Aorta (tissue), 5 donors: ENCODE measurements at regions not wholly inside any gene's neighbourhood (a gene's known extent, or its start where the extent isn't known, plus 50 kb on each side); places are given as distances from the start of the nearest gene placed in this dataset.

Experiments
- ATAC-seq: fragments of 200-7000 bp; cut with Tn5 transposase; one replicate; pipeline ENCODE4 v1.9.1; 2022; ENCODE audit warnings: moderate library complexity; ENCODE audit not compliant: low FRiP score
- DNase-seq, 2 donors: peaks; one replicate each; pipeline ENCODE4 v3.0.0-alpha.2; 2020
- H3K27ac ChIP-seq, 2 donors: one replicate each; pipeline ENCODE4 v1.5.1; 2013; ENCODE audit warnings: low read length in 2 of 2, mild to moderate bottlenecking in 2 of 2, moderate library complexity in 2 of 2, control low read depth in 1 of 2, inconsistent platforms in 1 of 2, low read depth in 1 of 2
- H3K27me3 ChIP-seq, 2 donors: one replicate each; pipeline ENCODE4 v1.6.1; 2013; ENCODE audit warnings: control low read depth in 1 of 2, low read length in 1 of 2, mild to moderate bottlenecking in 1 of 2, moderate library complexity in 1 of 2; ENCODE audit not compliant: insufficient read depth in 2 of 2, control insufficient read depth in 1 of 2
- H3K36me3 ChIP-seq, 2 donors: one replicate each; pipeline ENCODE4 v1.6.1; 2013; ENCODE audit warnings: control low read depth in 1 of 2, low read length in 1 of 2, mild to moderate bottlenecking in 1 of 2; ENCODE audit not compliant: insufficient read depth in 2 of 2, control insufficient read depth in 1 of 2
- H3K4me1 ChIP-seq, 2 donors: one replicate each; pipeline ENCODE4 v1.6.1; 2013; ENCODE audit warnings: low read length in 2 of 2, control low read depth in 1 of 2, mild to moderate bottlenecking in 1 of 2, moderate library complexity in 1 of 2; ENCODE audit not compliant: insufficient read depth in 2 of 2, control insufficient read depth in 1 of 2
- H3K4me3 ChIP-seq, 2 donors: one replicate each; pipeline ENCODE4 v1.5.1; 2013; ENCODE audit warnings: low read length in 2 of 2, control low read depth in 1 of 2, mild to moderate bottlenecking in 1 of 2
- H3K9me3 ChIP-seq: one replicate; pipeline ENCODE4 v1.6.1; 2013; ENCODE audit warnings: mild to moderate bottlenecking, low read length; ENCODE audit not compliant: control insufficient read depth
- WGBS, 2 donors: extraction: QIAGEN DNeasy Blood & Tissue Kit; methylation state at CpG; one replicate each; pipeline ENCODE4 v1.1.7; 2013; 5-methylcytosine and 5-hydroxymethylcytosine counted together
- intact Hi-C, 2 donors: fragments of 100-400 bp; cut with DNase I; formaldehyde crosslinking; loops; one replicate each; pipeline versions ENCODE4 v1.14.2 to v1.15.0; 2022
- donor health status: healthy with polysubstance abuse.
- donor health status: Bipolar disorder and iron deficiency.
- donor health status: DM: no; HTN: no; CAD: no.
- donor health status: DM: no; HTN: no; CAD: no.
- donor health status: DM: yes; HTN: yes; CAD: no.

GRCh38 chr7:63008366-63008765 lies 990.3 kb upstream of the ZNF722 start:
- H3K27ac ChIP-seq: no peak overlapping the region
- no peaks in the 10 kb centered on the region for H3K4me1 ChIP-seq
- DNase-seq (no peak), ATAC-seq (no peak)
- H3K9me3 ChIP-seq: peaks cover 4% of the 10 kb centered on the region
- H3K27me3 ChIP-seq: no peaks in the 10 kb centered on the region
- H3K36me3 ChIP-seq: no peaks in the 10 kb centered on the region
- WGBS, 2 donors: 34 to 35% methylated on average over 2 of the region's 2 CpGs
- intact Hi-C loops: no loop called here
- no peak overlapping the region for H3K4me3 ChIP-seq

DNA sequence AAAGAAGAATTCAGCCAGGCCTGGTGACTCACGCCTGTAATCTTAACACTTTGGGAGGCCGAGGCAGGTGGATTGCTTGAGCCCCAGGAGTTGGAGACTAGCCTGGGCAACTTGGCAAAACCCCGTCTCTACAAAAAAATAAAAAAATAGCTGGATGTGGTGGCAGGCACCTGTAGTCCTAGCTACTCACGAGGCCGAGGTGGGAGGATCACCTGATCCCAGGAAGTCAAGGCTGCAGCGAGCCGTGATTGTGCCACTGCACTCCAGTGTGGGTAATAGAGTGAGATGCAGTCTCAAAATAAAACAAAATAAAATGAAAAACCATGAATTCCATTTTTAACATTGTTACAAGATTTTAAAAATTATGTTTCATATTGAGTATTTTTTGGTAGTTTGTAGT lies 988.9 kb upstream of the ZNF722 start:
- H3K36me3 ChIP-seq: no peaks in the 10 kb centered on the region
- H3K4me1 ChIP-seq: no peaks in the 10 kb centered on the region
- intact Hi-C loops: no loop called here
- H3K9me3 ChIP-seq: peaks cover 4% of the 10 kb centered on the region
- ATAC-seq: no peak
- 82 to 83% methylated on average over 7 of the region's 7 CpGs for WGBS, 2 donors
- H3K27ac ChIP-seq: no peak overlapping the region
- H3K4me3 ChIP-seq: no peak overlapping the region
- DNase-seq: no peak
- no peaks in the 10 kb centered on the region for H3K27me3 ChIP-seq

- no peak overlapping the region for H3K27ac ChIP-seq
- ATAC-seq: peak; percentile 43
- H3K9me3 ChIP-seq: peaks cover 4% of the 10 kb centered on the region
- WGBS, 2 donors: 50 to 59% methylated on average over 6 of the region's 6 CpGs
- no peak overlapping the region for H3K4me3 ChIP-seq
- intact Hi-C loops: no loop called here
- no peak for DNase-seq
- H3K4me1 ChIP-seq: no peaks in the 10 kb centered on the region
- no peaks in the 10 kb centered on the region for H3K36me3 ChIP-seq
- no peaks in the 10 kb centered on the region for H3K27me3 ChIP-seq
Measured at GRCh38 chr7:63012633-63013183, 985.9 kb upstream of the ZNF722 start.

GRCh38 chr7:63014792-63015191 lies 983.9 kb upstream of the ZNF722 start:
- ATAC-seq: no peak
- no peaks in the 10 kb centered on the region for H3K36me3 ChIP-seq
- H3K9me3 ChIP-seq: peaks cover 4% of the 10 kb centered on the region
- WGBS, 2 donors: 76 to 88% methylated on average over 8 of the region's 8 CpGs
- no peak overlapping the region for H3K27ac ChIP-seq
- intact Hi-C loops: no loop called here
- no peaks in the 10 kb centered on the region for H3K4me1 ChIP-seq
- no peak overlapping the region for H3K4me3 ChIP-seq
- DNase-seq: no peak
- no peaks in the 10 kb centered on the region for H3K27me3 ChIP-seq

DNA sequence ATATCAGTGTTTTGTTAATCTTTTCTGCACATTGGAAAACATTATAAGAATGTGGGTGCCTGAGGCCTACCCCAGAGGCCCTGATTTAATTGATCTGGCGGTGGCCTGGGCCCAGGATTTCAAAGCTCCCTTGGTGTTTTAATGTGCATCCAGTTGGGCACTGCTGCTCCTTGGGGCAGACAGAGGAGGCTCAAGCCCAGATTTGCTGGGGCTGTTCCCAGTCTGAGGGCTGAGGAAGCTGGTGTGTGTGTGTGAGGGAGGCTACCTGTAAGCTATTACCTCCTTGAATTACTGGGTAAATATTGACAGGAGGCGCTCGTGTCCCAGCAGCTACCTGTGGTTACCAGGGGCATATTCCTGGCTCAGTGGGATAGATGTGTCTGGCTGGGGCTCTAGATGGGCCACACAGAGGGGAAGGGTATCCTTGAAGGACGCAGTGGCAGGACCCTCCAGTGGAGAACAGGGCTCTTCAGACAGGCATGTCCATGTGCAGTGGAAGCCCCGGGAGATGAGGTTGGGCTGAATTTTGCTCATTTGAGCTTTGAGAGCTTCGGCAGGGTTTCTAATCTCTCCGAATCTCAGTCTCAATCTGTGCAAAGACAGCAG lies 975.4 kb upstream of the ZNF722 start:
- Histone ChIP-seq H3K4me3 (no peak overlapping the region), H3K9me3 (peaks cover 3% of the 10 kb centered on the region), H3K27me3 (no peaks in the 10 kb centered on the region), H3K36me3 (no peaks in the 10 kb centered on the region), H3K4me1 (no peaks in the 10 kb centered on the region), H3K27ac (no peak overlapping the region)
- DNase-seq (no peak), ATAC-seq (no peak)
- 74 to 78% methylated on average over 7 of the region's 7 CpGs for WGBS, 2 donors
- intact Hi-C loops: no loop called here

- intact Hi-C loops: no loop called here
- Histone ChIP-seq H3K4me3 (no peak overlapping the region), H3K9me3 (peaks cover 3% of the 10 kb centered on the region), H3K36me3 (no peaks in the 10 kb centered on the region), H3K27ac (no peak overlapping the region), H3K4me1 (no peaks in the 10 kb centered on the region), H3K27me3 (no peaks in the 10 kb centered on the region)
- ATAC-seq (no peak), DNase-seq (no peak)
- 68 to 71% methylated on average over 5 of the region's 5 CpGs for WGBS, 2 donors
Measured at GRCh38 chr7:63024446-63024845, 974.2 kb upstream of the ZNF722 start.

GRCh38 chr7:63025815-63026214 lies 972.8 kb upstream of the ZNF722 start:
- WGBS, 2 donors: 53 to 60% methylated on average over 5 of the region's 5 CpGs
- ATAC-seq: no peak
- H3K9me3 ChIP-seq: peaks cover 5% of the 10 kb centered on the region

DNA sequence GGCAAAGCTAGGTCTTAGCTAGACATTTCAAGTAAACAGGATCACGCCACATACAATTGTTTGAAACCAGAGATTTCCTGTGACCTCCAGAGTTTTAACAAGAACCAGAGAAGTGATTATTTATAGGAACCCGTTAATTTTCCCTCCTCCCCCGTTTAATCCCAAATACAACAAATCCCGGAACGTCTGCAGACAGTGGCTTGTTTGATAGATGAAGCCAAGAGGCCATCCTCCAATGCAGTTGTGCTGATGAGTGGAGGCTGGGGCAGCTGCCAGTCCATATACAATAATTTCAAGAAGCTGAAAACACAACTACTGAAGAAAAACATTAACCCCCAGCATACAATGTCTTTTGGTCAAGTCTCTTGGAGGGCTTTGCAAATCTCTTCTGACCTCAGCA lies 971.6 kb upstream of the ZNF722 start:
- intact Hi-C loops: no loop called here
- DNase-seq: no peak
- no peak for ATAC-seq
- Histone ChIP-seq H3K27ac (no peak overlapping the region), H3K4me1 (no peaks in the 10 kb centered on the region), H3K9me3 (peaks cover 5% of the 10 kb centered on the region), H3K27me3 (no peaks in the 10 kb centered on the region), H3K4me3 (no peak overlapping the region), H3K36me3 (no peaks in the 10 kb centered on the region)
- WGBS, 2 donors: 70 to 75% methylated on average over 5 of the region's 5 CpGs

More at GRCh38 chr7:63025815-63026214, 972.8 kb upstream of the ZNF722 start:
- Histone ChIP-seq H3K36me3 (no peaks in the 10 kb centered on the region), H3K4me1 (no peaks in the 10 kb centered on the region), H3K27me3 (no peaks in the 10 kb centered on the region), H3K4me3 (no peak overlapping the region), H3K27ac (no peak overlapping the region)
- no peak for DNase-seq
- intact Hi-C loops: no loop called here

DNA sequence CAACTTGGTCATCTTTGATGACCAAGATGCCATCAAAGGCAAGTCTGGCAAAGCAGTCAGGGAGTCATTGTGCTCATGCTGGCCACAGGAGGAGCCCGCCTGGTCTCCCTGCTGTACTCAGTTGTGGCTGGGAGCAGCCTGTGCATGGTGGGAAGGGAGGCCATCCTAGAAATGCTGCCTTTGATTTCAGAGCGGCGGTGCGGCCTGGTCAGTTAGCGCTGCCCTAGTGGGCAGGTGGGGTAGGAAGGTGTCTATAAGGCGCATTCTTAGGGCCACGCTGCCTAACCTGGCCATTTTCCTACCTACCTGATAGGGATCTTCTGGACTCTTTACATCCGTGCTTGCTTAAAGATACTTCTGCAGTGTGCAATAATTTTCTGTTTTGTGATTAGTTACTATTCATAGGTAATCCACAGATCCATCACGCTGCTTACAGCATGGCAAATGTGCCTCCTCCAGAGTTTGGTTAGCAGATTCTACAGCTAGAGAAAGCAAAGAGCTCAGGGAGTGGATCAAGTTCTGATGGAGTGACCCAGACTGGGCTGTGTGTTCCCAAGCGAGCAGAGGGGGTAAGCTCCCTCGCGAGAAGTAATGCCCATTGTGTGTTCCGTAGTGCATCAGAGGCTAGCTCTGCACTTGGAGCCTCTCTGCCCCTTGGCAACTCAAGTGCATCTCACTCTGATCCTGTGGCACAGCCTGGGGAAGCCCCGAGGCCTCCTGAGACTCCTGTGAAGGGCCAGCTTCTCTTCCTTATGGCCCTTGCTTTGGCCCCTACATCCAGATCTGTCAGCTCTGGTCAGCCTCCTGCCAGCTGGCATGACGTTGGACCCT lies 970.1 kb upstream of the ZNF722 start:
- no peaks in the 10 kb centered on the region for H3K36me3 ChIP-seq
- H3K27me3 ChIP-seq: no peaks in the 10 kb centered on the region
- ATAC-seq: no peak
- no peak overlapping the region for H3K4me3 ChIP-seq
- no peak for DNase-seq
- H3K9me3 ChIP-seq: peaks cover 4% of the 10 kb centered on the region
- intact Hi-C loops: no loop called here
- no peak overlapping the region for H3K27ac ChIP-seq
- WGBS, 2 donors: 77 to 80% methylated on average over 15 of the region's 15 CpGs
- no peaks in the 10 kb centered on the region for H3K4me1 ChIP-seq
